MV-4-11 (cell line): ENCODE measurements at regions not wholly inside any gene's neighbourhood (a gene's known extent, or its start where the extent isn't known, plus 50 kb on each side); places are given as distances from the start of the nearest gene placed in this dataset.
"Not testable (repeated sequence)": the region's sequence is repeated elsewhere in the genome, so short reads cannot be mapped to it uniquely, and the experiment has no call there.

Experiments used
- DNase-seq: peaks from one replicate; lab custom pipeline; 2025; lab: John Stamatoyannopoulos, UW

DNA sequence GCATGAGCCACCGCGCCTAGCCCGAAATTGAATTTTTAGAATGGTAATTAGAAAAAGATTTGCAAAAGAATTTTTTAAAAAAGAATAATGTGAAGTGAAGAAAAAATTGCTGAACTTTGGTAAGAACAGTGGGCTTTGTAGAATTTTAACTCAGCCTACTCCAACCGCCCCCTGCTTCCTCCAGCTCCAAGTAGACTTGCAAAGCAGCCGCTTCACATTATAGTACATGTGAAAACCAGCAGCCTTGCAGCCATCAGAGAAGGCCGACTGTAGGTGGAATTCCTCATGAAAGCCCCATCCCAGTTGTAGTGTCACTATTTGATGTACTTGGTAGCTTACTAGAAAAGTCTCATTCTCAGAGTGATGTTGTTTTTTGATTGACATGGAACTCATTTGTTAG, 835.6 kb downstream of the TBC1D32 start:
- no peak for DNase-seq

DNA sequence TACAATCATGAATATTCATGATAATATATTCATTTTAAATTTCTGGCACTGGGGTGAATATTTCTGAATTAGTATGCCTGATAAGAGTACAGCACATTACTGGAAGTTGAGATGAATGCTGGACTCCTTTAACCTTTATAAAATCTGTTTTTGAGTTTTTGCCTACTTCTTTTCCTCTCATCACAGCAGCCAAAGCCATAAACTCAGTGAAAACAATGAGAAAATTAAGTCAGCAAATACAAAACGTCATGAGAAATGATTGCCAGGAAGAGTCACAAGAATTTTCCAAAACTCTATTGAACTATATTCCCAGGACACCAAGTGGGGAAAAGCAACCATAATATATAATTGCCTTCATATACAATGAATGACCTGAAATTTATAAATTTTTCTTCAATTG, 837.6 kb downstream of the TBC1D32 start:
- no peak for DNase-seq

DNA sequence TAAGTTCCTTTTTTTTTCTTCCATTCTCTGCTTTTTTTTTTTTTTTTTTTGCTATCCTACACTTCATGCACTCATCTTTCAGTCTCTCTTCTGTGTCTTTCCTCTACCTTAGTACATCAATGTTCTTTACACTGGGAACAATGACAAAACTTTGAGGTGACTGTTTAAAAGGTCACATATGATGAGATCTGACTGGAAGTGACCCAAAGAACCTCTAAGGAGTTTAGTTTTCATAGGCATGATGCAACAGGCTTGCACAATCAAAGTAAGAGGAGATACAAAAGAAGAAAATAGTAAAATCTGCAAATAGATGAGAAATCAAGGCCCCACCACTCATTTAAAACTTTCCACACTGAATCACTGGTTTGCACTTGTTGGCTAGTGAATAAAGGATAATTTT, 840.8 kb downstream of the TBC1D32 start:
- DNase-seq, result no peak

DNA sequence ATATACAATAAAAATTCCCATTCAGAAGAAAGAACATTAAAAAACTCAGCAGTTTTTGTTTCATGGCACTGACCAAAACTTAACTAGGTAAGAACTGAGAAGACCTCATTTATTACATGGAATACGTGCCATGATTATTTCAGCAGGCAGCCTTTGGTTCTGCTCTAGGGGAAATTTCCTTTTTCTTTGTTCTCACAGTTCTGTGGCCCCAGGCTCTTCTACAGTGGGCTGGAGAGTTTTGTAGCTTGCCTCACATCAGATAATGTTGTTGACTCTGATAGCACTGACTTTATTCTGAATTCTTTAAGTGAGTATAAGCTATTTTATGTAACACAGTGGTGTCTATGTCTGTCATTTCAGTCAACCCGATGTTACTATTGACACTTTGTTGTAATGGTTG, 844.3 kb downstream of the TBC1D32 start:
- no peak for DNase-seq

DNA sequence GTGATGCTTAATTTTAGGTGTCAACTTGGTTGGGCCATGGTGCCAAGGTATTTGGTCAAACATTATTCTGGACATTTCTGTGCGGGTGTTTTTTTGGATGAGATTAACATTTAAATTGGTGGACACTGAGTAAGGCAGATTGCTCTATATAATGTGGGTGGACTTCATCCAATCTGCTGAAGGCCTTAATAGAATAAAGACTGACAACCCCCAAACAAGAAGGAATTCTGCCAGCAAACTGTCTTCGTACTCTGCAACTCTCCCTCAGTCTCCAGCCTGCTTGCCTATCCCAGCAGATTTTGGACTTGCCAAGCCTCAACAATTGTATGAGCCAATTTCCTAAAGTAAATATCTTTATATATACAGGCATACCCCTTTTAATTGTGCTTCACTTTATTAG, 850.1 kb downstream of the TBC1D32 start:
- no peak for DNase-seq

DNA sequence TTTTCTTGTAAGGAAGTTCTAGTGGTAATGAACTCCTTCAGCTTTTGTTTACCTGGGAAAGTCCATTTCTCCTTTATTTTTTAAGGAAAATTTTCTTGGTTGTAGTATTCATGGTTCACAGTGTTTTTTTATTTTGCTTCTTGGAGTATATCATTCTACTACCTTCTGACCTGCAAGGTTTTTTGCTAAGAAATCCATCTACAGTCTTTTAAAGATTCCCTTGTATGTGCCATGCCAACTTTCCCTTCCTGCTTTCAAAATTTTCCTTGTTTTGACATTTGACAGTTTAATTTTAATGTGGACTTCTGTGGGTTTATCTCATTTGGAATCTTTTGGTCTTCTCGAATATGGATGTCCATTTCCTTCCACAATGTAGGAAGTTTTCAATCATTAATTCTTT, 855.6 kb downstream of the TBC1D32 start:
- DNase-seq, result no peak

DNA sequence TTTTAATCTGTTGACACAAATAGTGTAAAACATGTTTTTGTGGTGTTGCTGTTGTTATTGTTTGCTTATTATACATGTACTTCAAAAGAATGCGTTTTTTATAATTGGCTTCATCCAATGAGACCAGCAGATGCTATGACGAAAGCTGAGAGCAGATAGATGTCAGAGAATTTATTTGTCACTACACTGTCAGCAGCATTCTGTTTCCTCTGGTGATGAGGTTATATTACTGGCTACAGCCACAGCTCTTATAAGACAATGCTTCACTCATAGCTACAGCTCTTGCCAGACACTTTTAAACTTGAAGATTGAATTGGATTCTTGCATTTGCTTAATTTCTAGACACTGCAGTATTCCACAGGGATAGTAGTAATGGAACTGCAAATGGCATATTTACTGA, 860.5 kb downstream of the TBC1D32 start:
- no peak for DNase-seq

DNA sequence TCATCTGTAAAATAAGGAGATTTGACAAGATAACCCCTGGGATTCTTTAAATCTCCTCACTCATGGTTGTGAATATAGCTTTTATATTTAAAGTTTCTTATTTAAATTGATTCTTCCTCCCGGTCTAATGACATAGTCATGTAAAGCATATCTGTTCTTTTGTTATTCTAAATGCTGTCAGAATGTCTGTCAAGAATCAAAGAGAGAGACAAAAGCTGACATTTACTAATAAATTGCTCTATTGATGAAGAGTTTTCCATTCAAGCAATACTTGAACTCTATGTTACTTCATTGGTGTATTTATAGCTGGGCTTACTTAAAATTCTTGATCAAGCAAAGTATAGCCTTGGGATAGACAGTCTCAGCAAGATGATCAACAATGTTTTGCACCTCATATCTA, 865.8 kb downstream of the TBC1D32 start:
- no peak for DNase-seq

DNA sequence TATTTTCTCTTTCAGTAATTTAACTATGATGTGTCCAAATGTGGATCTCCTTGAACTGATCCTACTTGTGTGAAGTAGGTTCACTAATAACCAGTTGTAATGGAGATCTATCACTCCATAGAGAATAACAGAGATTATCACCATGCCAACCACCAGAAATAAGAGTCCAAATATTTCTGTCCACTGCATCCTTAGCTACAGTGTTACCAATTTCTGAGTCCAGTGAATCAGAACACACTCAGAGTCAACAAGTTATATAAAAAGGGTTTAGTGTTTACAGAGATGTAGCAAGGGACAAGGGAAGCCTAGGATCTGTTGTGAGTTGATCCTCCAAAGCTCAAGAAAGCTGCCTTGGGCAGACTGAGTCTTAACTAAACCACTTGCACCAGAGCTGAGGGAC, 882.8 kb downstream of the TBC1D32 start:
- DNase-seq, result no peak

DNA sequence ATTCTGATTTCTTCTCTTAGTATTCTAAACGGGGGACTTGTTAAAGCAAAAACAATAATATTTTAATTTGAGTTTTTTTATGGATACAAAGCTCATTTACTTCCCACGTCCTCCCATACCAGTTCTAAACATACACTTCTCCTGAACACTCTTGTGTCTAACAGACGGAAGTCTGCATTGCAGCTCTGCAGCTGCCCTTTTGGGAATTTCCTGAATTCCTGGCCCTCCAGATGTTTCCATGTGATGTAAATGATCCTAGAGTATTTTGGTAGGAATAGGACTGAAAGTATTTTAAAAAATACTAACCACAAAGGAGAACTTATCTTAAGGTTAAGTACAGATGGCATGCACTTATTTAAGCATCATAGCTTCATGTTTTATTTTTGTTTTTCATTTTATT, 886.7 kb downstream of the TBC1D32 start:
- no peak for DNase-seq

DNA sequence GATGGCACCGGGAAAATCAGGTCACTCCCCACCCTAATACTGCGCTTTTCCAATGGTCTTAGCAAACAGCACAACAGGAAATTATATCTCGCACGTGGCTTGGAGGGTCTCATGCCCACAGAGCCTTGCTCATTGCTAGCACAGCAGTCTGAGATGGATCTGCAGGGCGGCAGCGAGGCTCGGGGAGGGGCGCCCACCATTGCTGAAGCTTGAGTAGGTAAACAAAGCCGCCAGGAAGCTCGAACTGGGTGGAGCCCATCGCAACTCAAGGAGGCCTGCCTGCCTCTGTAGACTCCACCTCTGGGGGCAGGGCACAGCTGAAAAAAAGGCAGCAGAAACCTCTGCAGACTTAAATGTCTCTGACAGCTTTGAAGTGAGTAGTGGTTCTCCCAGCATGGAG, 901.4 kb downstream of the TBC1D32 start:
- DNase-seq, result not testable (repeated sequence)

DNA sequence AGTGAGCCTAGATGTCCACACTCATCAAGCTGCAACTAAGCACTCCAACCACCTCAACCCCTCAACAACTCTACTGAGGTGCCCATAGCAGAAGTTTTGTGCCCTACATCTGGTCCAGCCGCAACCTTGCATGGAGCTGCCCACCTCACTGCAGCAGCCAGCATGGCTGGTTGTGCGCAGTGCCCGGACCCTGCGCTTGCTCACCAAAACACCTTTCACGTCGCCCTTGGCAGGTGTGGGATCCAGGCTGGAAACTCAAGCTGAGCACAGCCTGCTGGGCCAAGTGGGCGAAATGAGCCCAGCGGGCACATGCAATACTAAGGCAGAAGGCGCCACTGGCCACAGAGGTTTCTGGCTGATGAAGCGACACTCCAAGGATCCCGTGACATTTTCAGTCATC, 902.4 kb downstream of the TBC1D32 start:
- DNase-seq, result no peak

DNA sequence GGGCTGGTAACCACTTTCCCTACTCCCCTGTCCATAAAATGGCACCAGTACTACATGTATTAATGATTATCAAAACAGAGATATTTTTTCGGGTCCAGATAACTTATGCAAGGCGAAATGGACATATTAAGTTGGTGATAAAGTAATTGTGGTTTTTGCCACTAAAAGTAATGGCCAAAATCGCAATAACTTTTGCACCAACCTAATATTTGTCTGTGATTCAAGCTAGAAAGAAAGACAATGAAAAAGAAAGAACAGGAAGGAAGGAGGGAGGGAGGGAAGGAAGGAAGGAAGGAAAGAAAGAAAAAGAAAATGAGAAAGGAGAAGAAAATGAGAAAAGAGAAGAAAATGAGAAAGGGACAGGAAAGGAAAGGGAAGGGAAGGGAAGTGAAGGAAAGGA, 922.9 kb downstream of the TBC1D32 start:
- no peak for DNase-seq

DNA sequence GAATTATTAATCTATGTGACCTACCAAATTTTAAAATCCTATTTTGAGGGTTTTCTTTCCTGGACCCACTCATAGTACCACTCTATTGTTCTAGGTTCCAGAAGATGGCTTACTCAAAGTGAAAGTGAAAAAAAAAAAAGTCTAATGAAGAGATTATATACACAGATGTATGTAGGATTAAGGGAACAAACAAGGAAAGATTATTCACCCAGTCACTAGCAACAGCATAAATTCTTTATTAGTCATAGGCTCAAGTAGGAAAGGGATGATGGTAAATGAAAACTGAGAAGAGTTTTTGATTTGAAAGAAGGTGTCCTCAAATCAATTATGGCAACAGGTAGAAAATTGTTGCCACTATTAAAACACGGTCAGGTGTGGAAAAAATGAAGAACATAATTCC, 923.7 kb downstream of the TBC1D32 start:
- DNase-seq, result no peak

DNA sequence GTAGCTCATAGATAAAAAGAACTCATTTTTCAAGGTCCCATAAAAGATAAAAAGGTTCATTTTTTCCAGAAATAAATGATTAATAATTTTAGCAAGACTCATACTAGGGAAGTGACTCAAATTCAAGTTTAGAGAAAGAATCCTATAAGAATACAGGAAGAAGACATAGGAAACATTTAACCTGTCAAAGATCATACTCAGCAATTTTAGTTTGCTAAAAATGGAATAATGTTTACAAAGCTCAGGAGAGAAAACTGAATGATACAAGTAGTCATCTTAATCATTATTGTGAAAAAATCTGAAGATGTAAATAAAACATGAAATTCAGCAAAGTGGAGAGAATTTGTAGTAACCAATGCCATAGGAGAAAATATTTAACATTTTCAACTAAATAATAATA, 926.6 kb downstream of the TBC1D32 start:
- DNase-seq, result no peak

DNA sequence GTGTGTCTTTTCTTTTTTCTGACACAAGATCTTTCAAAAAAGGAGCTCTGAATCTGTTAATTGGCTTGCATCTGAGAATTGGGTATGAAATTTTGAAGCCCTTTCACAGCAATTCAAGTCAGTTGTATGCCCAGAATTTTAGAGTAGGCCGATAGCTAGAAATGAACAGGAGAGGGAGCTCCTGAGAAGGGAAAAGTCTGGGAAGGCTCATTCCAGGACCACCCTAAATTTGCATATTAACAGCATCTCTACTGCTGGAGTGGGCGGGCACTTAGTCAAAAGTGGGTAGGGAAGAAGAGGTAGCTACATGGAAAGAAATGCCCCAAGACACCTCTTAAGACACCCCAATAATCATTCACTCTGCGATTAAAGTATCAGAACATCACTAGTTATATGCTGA, 928.3 kb downstream of the TBC1D32 start:
- no peak for DNase-seq

DNA sequence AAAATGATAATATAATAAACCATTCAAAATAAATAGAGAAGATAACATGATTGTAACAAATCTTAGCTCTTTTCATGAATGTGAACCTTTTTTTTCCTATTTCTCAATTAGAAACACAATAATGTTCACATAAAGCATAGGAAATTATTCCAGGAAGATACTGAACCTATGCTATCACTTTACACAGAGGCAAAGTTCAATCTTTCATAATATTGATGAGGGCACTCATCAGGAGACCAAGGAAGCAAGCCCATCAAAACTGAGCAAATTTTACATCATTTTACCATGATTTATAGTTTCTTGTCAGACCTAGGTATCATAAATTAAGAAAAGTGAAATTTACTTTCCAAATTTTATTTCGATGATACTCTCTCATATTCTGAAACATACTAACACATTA, 938.5 kb downstream of the TBC1D32 start:
- DNase-seq, result no peak

DNA sequence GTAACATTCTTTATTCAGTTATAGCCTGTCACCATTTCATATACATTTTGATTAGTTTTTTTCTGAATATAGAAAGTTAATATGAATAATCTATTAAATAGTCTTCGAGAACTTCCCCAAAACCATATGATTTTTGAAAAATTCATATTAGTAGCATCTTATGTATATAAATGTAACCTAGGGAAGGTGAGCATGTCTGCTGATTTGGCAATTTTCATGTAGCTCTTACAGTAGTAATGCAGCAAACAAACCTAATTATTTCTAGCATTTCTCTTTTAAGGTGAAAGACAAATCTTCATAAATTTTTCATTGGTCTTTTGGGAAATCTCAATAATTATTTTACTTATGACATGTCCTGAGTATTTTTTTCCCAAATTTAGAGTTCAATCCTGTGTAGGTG, 939.0 kb downstream of the TBC1D32 start:
- no peak for DNase-seq

DNA sequence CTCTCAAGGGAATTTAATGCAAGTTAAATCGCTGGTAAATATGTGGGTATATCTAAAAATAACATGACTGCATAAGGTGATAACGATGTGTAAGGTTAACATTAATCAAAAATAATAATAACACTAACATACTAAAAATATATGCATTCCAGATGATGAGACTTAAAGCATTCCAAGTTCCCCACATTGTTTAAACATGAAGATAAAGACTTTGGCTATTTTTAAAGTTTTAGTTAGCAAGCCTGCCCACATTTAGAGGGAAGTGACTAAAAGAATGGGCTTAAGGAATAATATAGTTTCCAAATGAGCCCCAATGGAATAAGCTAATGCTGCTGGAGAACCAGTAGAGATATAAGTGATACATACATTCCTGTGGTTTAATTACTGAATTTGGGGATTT, 941.3 kb downstream of the TBC1D32 start:
- no peak for DNase-seq

DNA sequence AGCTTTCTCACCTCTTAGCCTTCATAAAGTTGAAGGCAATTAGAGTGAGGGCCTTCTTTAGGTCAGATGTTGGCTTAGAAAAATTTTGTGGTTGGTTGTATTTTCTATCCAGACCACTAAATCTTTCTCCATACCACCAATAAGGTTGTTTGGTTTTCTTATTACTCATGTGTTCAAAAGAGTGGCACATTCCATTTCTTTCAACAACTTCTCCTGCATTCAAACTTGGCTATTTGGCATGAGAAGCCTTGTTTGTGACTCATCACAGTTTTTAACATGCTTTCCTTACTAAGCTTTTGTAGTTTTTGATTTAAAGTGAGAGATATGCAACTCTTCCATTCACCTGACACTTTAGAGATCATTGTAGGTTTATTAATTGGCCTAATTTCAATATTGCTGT, 949.6 kb downstream of the TBC1D32 start:
- DNase-seq, result no peak

DNA sequence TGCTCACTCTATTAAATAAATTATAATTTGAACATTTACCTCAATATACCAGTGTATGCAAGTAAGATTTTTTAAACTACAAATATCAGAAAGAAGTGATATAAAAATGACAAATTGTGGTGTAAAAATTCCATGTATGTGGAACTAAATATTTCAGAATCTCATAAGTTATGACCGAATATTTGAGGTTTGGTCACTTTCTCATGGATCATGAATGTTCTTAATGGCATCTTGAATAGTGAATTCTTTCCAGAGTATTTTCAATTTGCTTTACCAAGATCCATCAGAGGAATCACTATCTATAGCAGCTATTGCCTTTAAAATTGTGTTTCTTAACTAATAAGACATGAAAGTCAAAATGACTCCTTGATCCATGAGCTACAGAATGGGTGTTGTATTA, 950.6 kb downstream of the TBC1D32 start:
- no peak for DNase-seq

DNA sequence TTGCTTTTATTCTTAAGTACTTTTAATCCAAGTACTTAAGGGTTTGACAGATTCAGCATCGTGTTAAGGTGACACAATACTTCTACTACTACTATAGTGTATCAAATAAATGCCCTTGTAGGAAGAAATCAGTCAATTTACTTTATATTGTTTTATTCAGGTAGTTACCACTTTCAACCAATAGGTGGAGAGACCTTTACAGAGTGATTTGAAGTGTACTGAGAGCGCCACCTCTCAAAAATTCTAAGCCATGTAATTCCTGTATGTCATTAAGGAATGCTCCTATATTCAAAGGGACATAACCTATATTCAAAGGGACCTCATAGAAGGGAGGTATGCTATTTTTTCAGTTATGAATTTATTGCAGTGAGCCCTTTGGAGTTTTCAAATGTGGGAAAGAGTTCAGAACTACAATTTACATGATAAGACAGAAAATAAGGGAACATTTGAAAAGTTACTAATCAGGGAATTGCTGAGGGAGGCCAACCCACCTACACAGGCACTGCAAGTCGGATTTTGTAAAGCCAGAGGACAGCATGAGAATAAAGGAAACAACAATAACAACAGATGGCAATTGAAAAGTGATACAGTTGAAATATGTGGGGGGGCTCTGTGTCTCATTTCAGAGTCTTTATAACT, 955.6 kb downstream of the TBC1D32 start:
- peak; percentile 14 for DNase-seq

DNA sequence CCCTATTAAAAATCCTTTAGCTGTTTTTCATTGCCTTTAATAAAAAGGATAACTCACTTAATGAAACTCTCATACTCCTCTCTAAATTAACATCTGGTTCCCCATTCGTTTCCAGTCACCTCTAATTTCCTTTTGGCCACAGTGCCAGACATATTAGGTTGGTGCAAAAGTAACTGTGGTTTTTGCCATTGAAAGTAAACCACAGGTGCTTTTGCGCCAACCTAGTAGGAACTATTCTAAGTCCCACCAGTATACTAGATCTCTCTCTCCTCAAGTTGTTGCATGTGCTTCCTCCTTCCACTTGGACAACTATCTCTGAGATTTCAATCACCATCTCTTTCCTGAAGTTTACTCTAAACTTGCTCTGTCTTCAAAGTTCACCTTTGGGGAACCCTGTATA, 961.1 kb downstream of the TBC1D32 start:
- no peak for DNase-seq

DNA sequence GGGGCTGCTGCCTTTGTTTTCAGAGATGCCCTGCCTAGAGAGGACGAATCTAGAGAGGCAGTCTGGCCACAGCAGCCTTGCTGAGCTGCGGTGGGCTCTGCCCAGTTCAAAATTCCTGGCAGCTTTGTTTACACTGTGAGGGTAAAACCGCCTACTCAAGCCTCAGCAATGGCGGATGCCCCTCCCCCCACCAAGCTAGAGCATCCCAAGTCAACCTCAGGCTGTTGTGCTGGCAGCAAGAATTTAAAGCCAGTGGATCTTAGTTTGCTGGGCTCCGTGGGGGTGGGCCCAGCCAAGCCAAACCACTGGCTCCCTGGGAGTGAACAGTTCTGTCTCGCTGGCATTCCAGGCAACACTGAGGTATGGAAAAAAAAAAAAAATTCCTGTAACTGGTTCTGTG, 970.9 kb downstream of the TBC1D32 start:
- no peak for DNase-seq

DNA sequence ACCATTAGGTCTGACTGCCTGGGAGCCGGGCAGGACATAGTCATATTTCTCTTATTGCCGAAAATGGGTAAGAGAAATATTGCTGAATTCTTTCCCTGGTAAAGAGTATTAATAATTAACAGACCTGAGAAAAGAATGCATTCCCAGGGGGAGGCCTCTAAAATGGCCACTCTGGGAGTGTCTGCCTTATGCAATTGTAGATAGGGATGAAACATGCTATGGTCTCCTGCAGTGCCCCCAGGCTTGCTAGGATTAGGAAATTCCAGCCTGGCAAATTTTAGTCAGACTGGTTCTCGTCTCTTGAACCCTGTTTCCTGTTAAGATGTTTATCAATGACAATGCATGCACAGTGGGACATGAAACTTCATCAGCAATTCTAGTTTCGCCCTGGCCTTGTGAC, 975.7 kb downstream of the TBC1D32 start:
- not testable (repeated sequence) for DNase-seq
